ENCODE measurements at regions not wholly inside any gene's neighbourhood (a gene's known extent, or its start where the extent isn't known, plus 50 kb on each side); places are given as distances from the start of the nearest gene placed in this dataset.

GRCh38 chr18:25686960-25687500 is 335.1 kb upstream of the ZNF521 start:
- Mint-ChIP-seq H3K36me3 (ENCODE audit: unreplicated experiment) (no peaks in the 10 kb centered on the region), H3K4me1 (ENCODE audit: unreplicated experiment) (peaks cover 5% of the 10 kb centered on the region), H3K27ac (ENCODE audit: unreplicated experiment) (no peak overlapping the region), H3K4me3 (ENCODE audit: unreplicated experiment) (no peak overlapping the region), H3K9me3 (ENCODE audit: unreplicated experiment) (peaks cover 5% of the 10 kb centered on the region), H3K27me3 (ENCODE audit: unreplicated experiment) (no peaks in the 10 kb centered on the region)
- no peak for DNase-seq (ENCODE audit: extremely low spot score, unreplicated experiment)
- TF ChIP-seq CTCF (IDR thresholded peaks at IDR 0.05) = no peak

GRCh38 chr18:25685088-25685487 is 333.1 kb upstream of the ZNF521 start:
- Mint-ChIP-seq H3K27me3 (ENCODE audit: unreplicated experiment) (no peaks in the 10 kb centered on the region), H3K4me3 (ENCODE audit: unreplicated experiment) (no peak overlapping the region), H3K9me3 (ENCODE audit: unreplicated experiment) (peaks cover 5% of the 10 kb centered on the region), H3K36me3 (ENCODE audit: unreplicated experiment) (no peaks in the 10 kb centered on the region), H3K4me1 (ENCODE audit: unreplicated experiment) (peaks cover 5% of the 10 kb centered on the region), H3K27ac (ENCODE audit: unreplicated experiment) (no peak overlapping the region)
- no peak for TF ChIP-seq CTCF (IDR thresholded peaks at IDR 0.05)
- DNase-seq (ENCODE audit: extremely low spot score, unreplicated experiment) = no peak

GRCh38 chr18:25679491-25679890 is 327.5 kb upstream of the ZNF521 start:
- no peak for TF ChIP-seq CTCF (IDR thresholded peaks at IDR 0.05)
- no peak for DNase-seq (ENCODE audit: extremely low spot score, unreplicated experiment)
- no peaks in the 10 kb centered on the region for H3K36me3 Mint-ChIP-seq (ENCODE audit: unreplicated experiment)
- H3K27me3 Mint-ChIP-seq (ENCODE audit: unreplicated experiment) = no peaks in the 10 kb centered on the region
- H3K27ac Mint-ChIP-seq (ENCODE audit: unreplicated experiment) = no peak overlapping the region
- no peak overlapping the region for H3K4me3 Mint-ChIP-seq (ENCODE audit: unreplicated experiment)
- no peaks in the 10 kb centered on the region for H3K4me1 Mint-ChIP-seq (ENCODE audit: unreplicated experiment)
- no peaks in the 10 kb centered on the region for H3K9me3 Mint-ChIP-seq (ENCODE audit: unreplicated experiment)

- no peak for TF ChIP-seq CTCF (IDR thresholded peaks at IDR 0.05)
- no peak for DNase-seq (ENCODE audit: extremely low spot score, unreplicated experiment)
- Mint-ChIP-seq H3K9me3 (ENCODE audit: unreplicated experiment) (no peaks in the 10 kb centered on the region), H3K4me1 (ENCODE audit: unreplicated experiment) (no peaks in the 10 kb centered on the region), H3K4me3 (ENCODE audit: unreplicated experiment) (no peak overlapping the region), H3K27me3 (ENCODE audit: unreplicated experiment) (no peaks in the 10 kb centered on the region), H3K27ac (ENCODE audit: unreplicated experiment) (no peak overlapping the region), H3K36me3 (ENCODE audit: unreplicated experiment) (no peaks in the 10 kb centered on the region)
Observed at GRCh38 chr18:25678221-25678620, 326.3 kb upstream of the ZNF521 start.

GRCh38 chr18:25675123-25675850 is 323.3 kb upstream of the ZNF521 start:
- H3K36me3 Mint-ChIP-seq (ENCODE audit: unreplicated experiment) = no peaks in the 10 kb centered on the region
- no peaks in the 10 kb centered on the region for H3K27me3 Mint-ChIP-seq (ENCODE audit: unreplicated experiment)
- no peaks in the 10 kb centered on the region for H3K4me1 Mint-ChIP-seq (ENCODE audit: unreplicated experiment)
- DNase-seq (ENCODE audit: extremely low spot score, unreplicated experiment) = no peak
- no peak for TF ChIP-seq CTCF (IDR thresholded peaks at IDR 0.05)
- peaks cover 7% of the 10 kb centered on the region for H3K9me3 Mint-ChIP-seq (ENCODE audit: unreplicated experiment)
- no peak overlapping the region for H3K4me3 Mint-ChIP-seq (ENCODE audit: unreplicated experiment)
- no peak overlapping the region for H3K27ac Mint-ChIP-seq (ENCODE audit: unreplicated experiment)

All from osteocyte (in vitro differentiated cells).